ENCODE measurements at regions not wholly inside any gene's neighbourhood (a gene's known extent, or its start where the extent isn't known, plus 50 kb on each side); places are given as distances from the start of the nearest gene placed in this dataset.

DNA sequence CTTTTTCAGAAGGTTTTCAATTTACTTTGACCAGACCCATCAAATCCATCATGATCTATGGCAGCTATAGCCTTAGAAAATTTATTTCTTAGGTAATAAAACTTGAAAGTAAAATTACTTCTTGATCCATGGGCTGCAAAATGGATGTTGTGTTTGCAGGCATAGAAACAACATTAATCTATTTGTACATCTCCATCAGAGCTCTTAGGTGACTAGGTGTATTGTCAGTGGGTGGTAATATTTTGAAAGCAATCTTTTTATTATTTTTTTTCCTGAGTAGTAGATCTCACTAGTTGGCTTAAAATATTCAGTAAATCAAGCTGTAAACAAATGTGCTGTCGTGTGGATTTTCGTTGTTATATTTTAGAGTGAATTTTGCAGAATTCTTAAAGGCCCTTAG lies 710.0 kb downstream of the SLITRK6 start:
- ATAC-seq (ENCODE audit: low FRiP score in 2 of 2) (no peak), DNase-seq (no peak)
- H3K27ac ChIP-seq: no peak overlapping the region
- no peak for TF ChIP-seq CTCF (IDR thresholded peaks at IDR 0.05)
- no peak for TF ChIP-seq EP300 (IDR thresholded peaks at IDR 0.05)
- TF ChIP-seq POLR2AphosphoS5 (IDR thresholded peaks at IDR 0.05): no peak
- no peak for TF ChIP-seq POLR2A (IDR thresholded peaks at IDR 0.05)
- WGBS, 2 donors: 92 to 98% methylated on average over 2 of the region's 2 CpGs
- H3K27me3 ChIP-seq: no peaks in the 10 kb centered on the region
- no peaks in the 10 kb centered on the region for H3K9me3 ChIP-seq
- H3K4me3 ChIP-seq: no peak overlapping the region
- H3K4me1 ChIP-seq: no peaks in the 10 kb centered on the region
- no peaks in the 10 kb centered on the region for H3K36me3 ChIP-seq

GRCh38 chr13:85080691-85081090 lies 718.5 kb downstream of the SLITRK6 start:
- 71 to 80% methylated on average over 1 of the region's 1 CpG for WGBS, 2 donors
- no peak for ATAC-seq (ENCODE audit: low FRiP score in 2 of 2)
- H3K4me1 ChIP-seq: no peaks in the 10 kb centered on the region
- no peaks in the 10 kb centered on the region for H3K9me3 ChIP-seq
- H3K27ac ChIP-seq: no peak overlapping the region
- no peaks in the 10 kb centered on the region for H3K36me3 ChIP-seq
- no peak overlapping the region for H3K4me3 ChIP-seq
- no peak for TF ChIP-seq POLR2AphosphoS5 (IDR thresholded peaks at IDR 0.05)
- DNase-seq: no peak
- H3K27me3 ChIP-seq: no peaks in the 10 kb centered on the region

DNA sequence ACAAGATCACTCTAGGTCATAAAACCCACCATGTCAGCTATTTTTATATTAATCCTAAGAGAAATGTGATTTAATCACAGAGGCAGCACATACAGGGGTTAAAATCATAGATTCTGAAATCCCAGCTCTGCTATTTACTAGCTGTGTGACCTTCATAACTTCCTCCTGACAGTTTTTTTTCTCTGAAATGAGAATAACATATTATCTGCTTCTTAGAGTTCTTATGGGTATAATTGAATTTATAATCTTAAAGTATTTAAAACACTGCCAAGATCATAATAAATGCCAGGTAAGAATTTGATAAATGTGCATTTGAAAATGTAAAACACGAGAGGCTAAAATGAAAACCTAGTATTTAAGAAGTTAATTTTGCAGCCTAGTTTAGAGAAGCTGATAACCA lies 722.9 kb downstream of the SLITRK6 start:
- no peaks in the 10 kb centered on the region for H3K9me3 ChIP-seq
- H3K4me1 ChIP-seq: no peaks in the 10 kb centered on the region
- ATAC-seq (ENCODE audit: low FRiP score in 2 of 2): no peak
- no peaks in the 10 kb centered on the region for H3K36me3 ChIP-seq
- no peak for DNase-seq
- no peak overlapping the region for H3K27ac ChIP-seq
- no peak overlapping the region for H3K4me3 ChIP-seq
- no peaks in the 10 kb centered on the region for H3K27me3 ChIP-seq
- 67 to 70% methylated on average over 1 of the region's 1 CpG for WGBS, 2 donors
- no peak for TF ChIP-seq EP300 (IDR thresholded peaks at IDR 0.05)
- TF ChIP-seq POLR2A (IDR thresholded peaks at IDR 0.05): no peak
- no peak for TF ChIP-seq CTCF (IDR thresholded peaks at IDR 0.05)
- TF ChIP-seq POLR2AphosphoS5 (IDR thresholded peaks at IDR 0.05): no peak

GRCh38 chr13:85074543-85075313 lies 724.5 kb downstream of the SLITRK6 start:
- Histone ChIP-seq H3K36me3 (no peaks in the 10 kb centered on the region), H3K27me3 (no peaks in the 10 kb centered on the region), H3K9me3 (no peaks in the 10 kb centered on the region), H3K4me3 (no peak overlapping the region), H3K27ac (no peak overlapping the region), H3K4me1 (no peaks in the 10 kb centered on the region)
- DNase-seq (no peak), ATAC-seq (ENCODE audit: low FRiP score in 2 of 2) (no peak)
- TF ChIP-seq CTCF (IDR thresholded peaks at IDR 0.05) (no peak), EP300 (IDR thresholded peaks at IDR 0.05) (no peak), POLR2A (IDR thresholded peaks at IDR 0.05) (no peak), POLR2AphosphoS5 (IDR thresholded peaks at IDR 0.05) (no peak)
- 65 to 72% methylated on average over 5 of the region's 5 CpGs for WGBS, 2 donors

- Histone ChIP-seq H3K4me1 (no peaks in the 10 kb centered on the region), H3K9me3 (no peaks in the 10 kb centered on the region), H3K27me3 (no peaks in the 10 kb centered on the region), H3K36me3 (no peaks in the 10 kb centered on the region), H3K4me3 (no peak overlapping the region), H3K27ac (no peak overlapping the region)
- TF ChIP-seq EP300 (IDR thresholded peaks at IDR 0.05): no peak
- no peak for TF ChIP-seq POLR2AphosphoS5 (IDR thresholded peaks at IDR 0.05)
- no peak for TF ChIP-seq CTCF (IDR thresholded peaks at IDR 0.05)
- DNase-seq (no peak), ATAC-seq (ENCODE audit: low FRiP score in 2 of 2) (no peak)
- 89 to 92% methylated on average over 3 of the region's 3 CpGs for WGBS, 2 donors
Observed at GRCh38 chr13:85068231-85068630, 731.0 kb downstream of the SLITRK6 start.

Measured in upper lobe of left lung (tissue), 6 donors.